ENCODE measurements at regions not wholly inside any gene's neighbourhood (a gene's known extent, or its start where the extent isn't known, plus 50 kb on each side); places are given as distances from the start of the nearest gene placed in this dataset.

- no peak for DNase-seq (ENCODE audit: low spot score in 2 of 2)
- Histone ChIP-seq H3K27ac (no peak overlapping the region), H3K9me3 (no peaks in the 10 kb centered on the region), H3K27me3 (no peaks in the 10 kb centered on the region), H3K4me3 (no peak overlapping the region), H3K4me1 (no peaks in the 10 kb centered on the region), H3K36me3 (no peaks in the 10 kb centered on the region)
- TF ChIP-seq EP300 (IDR thresholded peaks at IDR 0.05): no peak
- TF ChIP-seq, protein P1, sequence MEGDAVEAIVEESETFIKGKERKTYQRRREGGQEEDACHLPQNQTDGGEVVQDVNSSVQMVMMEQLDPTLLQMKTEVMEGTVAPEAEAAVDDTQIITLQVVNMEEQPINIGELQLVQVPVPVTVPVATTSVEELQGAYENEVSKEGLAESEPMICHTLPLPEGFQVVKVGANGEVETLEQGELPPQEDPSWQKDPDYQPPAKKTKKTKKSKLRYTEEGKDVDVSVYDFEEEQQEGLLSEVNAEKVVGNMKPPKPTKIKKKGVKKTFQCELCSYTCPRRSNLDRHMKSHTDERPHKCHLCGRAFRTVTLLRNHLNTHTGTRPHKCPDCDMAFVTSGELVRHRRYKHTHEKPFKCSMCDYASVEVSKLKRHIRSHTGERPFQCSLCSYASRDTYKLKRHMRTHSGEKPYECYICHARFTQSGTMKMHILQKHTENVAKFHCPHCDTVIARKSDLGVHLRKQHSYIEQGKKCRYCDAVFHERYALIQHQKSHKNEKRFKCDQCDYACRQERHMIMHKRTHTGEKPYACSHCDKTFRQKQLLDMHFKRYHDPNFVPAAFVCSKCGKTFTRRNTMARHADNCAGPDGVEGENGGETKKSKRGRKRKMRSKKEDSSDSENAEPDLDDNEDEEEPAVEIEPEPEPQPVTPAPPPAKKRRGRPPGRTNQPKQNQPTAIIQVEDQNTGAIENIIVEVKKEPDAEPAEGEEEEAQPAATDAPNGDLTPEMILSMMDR (IDR thresholded peaks at IDR 0.05): no peak
- TF ChIP-seq POLR2A (IDR thresholded peaks at IDR 0.05): no peak
- 88 to 91% methylated on average over 5 of the region's 5 CpGs for WGBS, 2 donors
Observed at GRCh38 chr13:30082391-30082790, 225.0 kb downstream of the KATNAL1 start.

GRCh38 chr13:30081331-30081730, 226.0 kb downstream of the KATNAL1 start:
- TF ChIP-seq EP300 (IDR thresholded peaks at IDR 0.05) (no peak), POLR2A (IDR thresholded peaks at IDR 0.05) (no peak)
- TF ChIP-seq, protein P1 (IDR thresholded peaks at IDR 0.05): no peak
- no peaks in the 10 kb centered on the region for H3K27me3 ChIP-seq
- H3K4me1 ChIP-seq: no peaks in the 10 kb centered on the region
- H3K4me3 ChIP-seq: no peak overlapping the region
- H3K9me3 ChIP-seq: no peaks in the 10 kb centered on the region
- no peaks in the 10 kb centered on the region for H3K36me3 ChIP-seq
- no peak overlapping the region for H3K27ac ChIP-seq
- DNase-seq (ENCODE audit: low spot score in 2 of 2): no peak

DNA sequence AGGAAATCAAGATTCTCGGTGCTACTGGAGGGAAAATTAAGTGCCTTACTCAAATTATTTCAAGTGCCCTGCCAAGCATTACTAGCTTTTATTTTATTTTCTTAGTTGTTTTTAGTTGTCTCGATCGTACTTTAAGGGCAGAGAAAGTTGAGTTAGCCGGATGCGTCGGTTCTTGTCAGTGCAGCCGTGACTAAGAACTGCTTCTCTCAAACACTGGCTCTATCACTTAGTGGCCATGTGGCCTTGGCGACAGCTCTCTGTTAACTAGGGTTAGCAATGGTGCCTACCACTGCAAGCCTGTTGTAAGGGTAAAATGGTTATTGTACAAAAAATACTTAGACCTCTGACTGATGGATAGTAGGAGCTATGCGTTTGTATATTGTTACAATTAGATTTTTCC, 227.8 kb downstream of the KATNAL1 start:
- H3K9me3 ChIP-seq: no peaks in the 10 kb centered on the region
- 72 to 78% methylated on average over 9 of the region's 9 CpGs for WGBS, 2 donors
- H3K36me3 ChIP-seq: no peaks in the 10 kb centered on the region
- DNase-seq (ENCODE audit: low spot score in 2 of 2): no peak
- H3K4me3 ChIP-seq: no peak overlapping the region
- TF ChIP-seq, protein P1 (IDR thresholded peaks at IDR 0.05): no peak
- H3K27ac ChIP-seq: no peak overlapping the region
- no peaks in the 10 kb centered on the region for H3K4me1 ChIP-seq
- no peaks in the 10 kb centered on the region for H3K27me3 ChIP-seq

GRCh38 chr13:30078059-30078458, 227.6 kb upstream of the UBL3 start:
- no peak for DNase-seq (ENCODE audit: low spot score in 2 of 2)
- Histone ChIP-seq H3K27ac (no peak overlapping the region), H3K27me3 (no peaks in the 10 kb centered on the region), H3K36me3 (no peaks in the 10 kb centered on the region), H3K4me1 (no peaks in the 10 kb centered on the region), H3K4me3 (no peak overlapping the region), H3K9me3 (no peaks in the 10 kb centered on the region)
- no peak for TF ChIP-seq EP300 (IDR thresholded peaks at IDR 0.05)
- TF ChIP-seq, protein P1 (IDR thresholded peaks at IDR 0.05): no peak
- 68 to 78% methylated on average over 10 of the region's 10 CpGs for WGBS, 2 donors

GRCh38 chr13:30077240-30077735, 226.9 kb upstream of the UBL3 start:
- H3K36me3 ChIP-seq: no peaks in the 10 kb centered on the region
- TF ChIP-seq, protein P1 (IDR thresholded peaks at IDR 0.05): no peak
- TF ChIP-seq EP300 (IDR thresholded peaks at IDR 0.05): no peak
- TF ChIP-seq POLR2A (IDR thresholded peaks at IDR 0.05): no peak
- H3K27ac ChIP-seq: no peak overlapping the region
- H3K4me3 ChIP-seq: no peak overlapping the region
- DNase-seq (ENCODE audit: low spot score in 2 of 2): no peak
- no peaks in the 10 kb centered on the region for H3K9me3 ChIP-seq
- H3K4me1 ChIP-seq: no peaks in the 10 kb centered on the region
- no peaks in the 10 kb centered on the region for H3K27me3 ChIP-seq
- 80% methylated on average over 4 of the region's 4 CpGs for WGBS, 2 donors

Measured in tibial nerve (tissue), 4 donors.